GM21717 (cell line): ENCODE measurements at regions not wholly inside any gene's neighbourhood (a gene's known extent, or its start where the extent isn't known, plus 50 kb on each side); places are given as distances from the start of the nearest gene placed in this dataset.
"Not testable (repeated sequence)": the region's sequence is repeated elsewhere in the genome, so short reads cannot be mapped to it uniquely, and the experiment has no call there.

Source experiments
- ATAC-seq: cut with Tn5 transposase; IDR thresholded peaks from one replicate; pipeline ENCODE4 v1.9.1; 2021; ENCODE audit warnings: mild to moderate bottlenecking, moderate library complexity; ENCODE audit not compliant: unreplicated experiment

DNA sequence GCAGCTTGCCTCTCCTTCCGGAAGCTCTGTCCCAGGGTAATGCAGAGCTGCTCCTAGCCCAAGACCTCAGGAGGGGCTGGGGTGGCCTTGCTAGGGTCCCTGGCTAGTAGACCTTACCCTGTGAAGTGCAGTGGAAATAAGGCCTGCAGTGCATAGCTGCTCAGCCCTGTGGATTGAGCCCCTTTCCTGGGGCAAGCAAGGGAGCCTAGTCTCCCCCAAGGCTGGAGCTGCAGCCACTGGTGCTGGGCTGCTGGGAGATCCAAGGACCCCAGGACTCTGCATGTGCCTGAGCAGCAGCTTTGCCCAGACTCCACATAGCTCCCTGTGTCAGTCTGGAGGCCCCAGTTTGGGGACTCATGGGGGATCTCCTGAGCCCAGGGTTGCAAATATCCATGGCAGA, 57.9 kb downstream of the FANCF start:
- no peak for ATAC-seq

DNA sequence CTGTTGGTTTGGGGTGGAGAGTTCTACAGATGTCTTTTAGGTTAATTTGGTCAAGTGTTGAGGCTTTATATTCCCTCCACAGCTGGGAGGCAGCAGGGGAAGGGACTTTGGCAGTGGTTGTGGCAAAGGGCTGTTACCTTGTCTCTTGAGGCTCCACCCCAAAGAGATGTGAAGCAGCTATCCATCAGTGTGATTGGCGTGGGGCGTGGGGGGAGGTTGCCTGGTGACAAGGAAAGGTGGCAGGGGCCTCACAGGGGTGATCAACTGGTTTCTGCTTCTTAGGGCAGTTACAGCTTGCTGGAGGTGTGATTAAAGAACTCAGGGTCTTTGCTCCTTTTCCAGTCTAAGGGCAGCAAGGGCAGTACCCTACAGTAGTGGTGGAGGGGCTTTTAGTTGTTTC, 59.3 kb downstream of the FANCF start:
- no peak for ATAC-seq

DNA sequence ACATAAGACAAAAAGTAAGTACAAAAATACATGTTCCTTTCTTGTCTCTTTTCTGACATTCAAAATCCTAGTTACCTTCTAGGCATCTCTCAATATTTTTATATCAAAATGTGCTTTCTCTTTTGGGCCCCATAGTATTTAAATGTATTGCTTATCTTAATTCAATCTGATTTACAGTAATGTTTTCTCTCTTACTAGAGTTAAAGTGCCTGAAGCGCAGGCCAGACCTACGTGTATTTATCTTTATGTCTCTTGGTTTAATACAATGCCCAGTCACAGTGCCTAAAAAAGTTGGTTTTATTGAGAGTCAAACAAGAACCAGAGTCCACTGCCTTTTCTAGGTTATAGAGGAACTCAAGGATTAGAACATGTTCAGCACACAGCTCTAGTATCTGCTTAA, 64.3 kb downstream of the FANCF start:
- no peak for ATAC-seq

DNA sequence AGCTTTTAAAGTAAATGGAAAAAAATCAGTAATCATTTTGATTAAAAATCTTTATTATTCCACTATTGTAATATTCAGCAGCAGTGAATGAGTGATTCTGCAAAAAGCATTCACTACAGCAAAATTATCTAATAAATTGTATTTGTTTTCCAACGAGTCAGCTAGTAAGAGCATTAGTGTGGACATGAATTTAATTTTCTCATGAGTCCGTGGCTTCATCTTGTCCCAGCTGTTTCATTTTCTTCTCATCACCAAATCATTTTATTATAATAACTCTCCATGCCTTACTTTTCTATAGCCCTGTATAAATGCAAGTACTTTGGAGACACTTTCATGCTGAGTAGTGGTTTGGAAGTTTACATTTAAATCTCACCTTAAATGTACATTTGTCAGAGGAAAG, 66.2 kb downstream of the FANCF start:
- no peak for ATAC-seq

DNA sequence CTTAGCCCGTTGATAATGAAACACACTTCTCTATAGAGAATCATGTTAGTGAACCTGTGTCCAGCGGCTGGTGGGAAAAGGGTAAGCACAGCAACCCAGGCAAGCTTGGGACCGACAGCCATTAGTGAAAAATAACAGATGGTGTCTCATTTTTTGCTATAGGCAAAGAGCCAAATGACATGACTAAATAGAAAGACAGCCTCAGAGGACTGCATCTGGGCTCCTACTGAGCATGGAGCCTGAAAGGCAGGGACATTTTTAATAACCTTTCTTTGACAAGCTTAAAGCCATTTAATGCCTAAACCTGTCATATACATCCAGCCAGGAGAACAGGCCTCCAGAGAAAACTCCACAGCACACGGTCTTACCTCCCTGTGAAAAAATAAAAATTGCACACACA, 67.0 kb downstream of the FANCF start:
- no peak for ATAC-seq

DNA sequence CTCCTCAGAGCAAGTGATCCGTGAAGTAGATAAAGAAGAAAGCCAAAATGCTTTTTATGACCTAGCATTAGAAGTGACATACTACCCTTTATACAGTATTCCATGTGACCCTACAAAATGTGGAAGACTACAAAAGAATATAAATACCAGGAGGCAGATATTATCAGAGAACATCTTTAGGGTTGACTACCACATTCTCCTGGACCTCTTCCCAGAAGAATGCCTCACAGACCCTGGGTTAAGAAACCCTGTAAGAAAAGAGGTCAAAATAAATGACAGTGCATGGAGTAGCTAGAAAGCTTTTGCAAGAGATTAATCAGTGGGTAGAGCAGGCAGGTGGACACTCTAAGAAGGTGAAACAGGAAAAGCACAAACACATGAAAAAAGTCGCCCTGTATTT, 69.2 kb downstream of the FANCF start:
- no peak for ATAC-seq

DNA sequence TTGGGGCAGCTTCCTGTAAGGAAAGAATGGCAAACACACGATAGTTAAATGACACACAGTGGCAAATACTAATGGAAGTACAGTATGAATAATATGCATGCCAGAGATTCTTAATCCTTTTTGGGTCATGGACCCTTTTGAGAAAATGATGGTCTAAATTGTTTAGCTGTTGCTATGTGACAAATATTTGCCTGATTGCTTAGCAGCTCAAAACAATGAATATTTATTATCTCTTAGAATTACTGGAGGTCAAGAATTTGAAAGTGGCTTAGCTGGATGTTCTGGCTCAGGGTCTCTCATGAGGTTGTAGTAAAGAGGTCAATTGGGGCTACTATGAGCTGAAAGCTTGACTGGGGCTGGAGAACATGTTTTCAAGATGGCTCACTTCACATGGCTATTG, 69.7 kb downstream of the FANCF start:
- no peak for ATAC-seq

DNA sequence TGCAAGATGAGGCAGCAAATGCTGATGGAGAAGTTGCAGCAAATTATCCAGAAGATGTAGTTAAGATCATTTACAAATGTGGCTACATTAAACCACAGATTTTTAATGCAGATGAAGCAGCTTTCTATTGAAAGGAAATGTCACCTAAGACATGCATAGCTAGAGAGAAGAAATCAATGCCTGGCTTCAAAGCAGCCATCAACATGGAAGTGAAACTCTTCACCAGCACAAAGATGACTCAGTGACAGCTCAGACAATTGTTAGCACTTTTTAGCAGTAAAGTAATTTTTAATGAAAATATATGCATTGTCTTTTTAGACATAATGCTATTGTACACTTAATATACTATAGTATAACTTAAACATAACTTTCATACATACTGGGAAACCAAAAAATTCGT, 71.4 kb downstream of the FANCF start:
- ATAC-seq = peak; percentile 96

DNA sequence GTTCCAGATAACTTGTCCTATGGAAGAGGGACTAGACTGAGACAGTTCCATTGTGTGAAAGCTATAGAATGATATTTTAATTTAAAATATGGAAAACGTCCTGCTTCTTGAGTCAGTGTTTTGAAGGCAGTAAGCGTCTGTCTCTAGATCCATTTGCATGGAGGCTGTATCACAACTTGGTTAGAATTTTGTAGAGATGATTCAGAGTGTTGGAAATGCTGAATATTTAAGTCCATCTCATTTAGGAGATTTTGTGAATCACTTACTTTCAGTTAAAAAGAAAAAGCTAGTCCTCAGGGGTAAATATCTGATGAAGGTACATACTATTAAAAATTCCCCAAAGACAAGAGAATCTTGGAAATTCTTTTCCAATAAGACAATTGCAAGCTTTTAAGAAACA, 72.7 kb downstream of the FANCF start:
- ATAC-seq = no peak

DNA sequence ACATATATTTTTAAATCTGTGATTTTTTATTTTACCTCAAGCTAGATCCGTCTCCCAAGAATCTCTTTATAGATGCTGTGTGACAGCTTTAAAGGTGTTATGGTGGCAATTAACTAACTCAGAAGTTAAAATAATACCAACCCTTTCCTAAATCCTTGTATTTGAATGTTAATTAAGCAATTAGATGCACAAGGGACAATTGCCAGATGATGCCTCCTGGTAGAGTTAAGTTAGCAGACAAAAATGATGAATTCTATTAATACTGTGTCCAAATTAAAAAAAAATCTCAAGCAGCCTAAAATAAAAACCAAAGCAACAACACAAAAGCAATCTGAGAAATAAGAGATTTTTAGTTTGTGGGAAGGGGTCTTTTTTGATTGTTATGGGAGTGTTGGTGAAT, 78.9 kb downstream of the FANCF start:
- ATAC-seq = no peak

DNA sequence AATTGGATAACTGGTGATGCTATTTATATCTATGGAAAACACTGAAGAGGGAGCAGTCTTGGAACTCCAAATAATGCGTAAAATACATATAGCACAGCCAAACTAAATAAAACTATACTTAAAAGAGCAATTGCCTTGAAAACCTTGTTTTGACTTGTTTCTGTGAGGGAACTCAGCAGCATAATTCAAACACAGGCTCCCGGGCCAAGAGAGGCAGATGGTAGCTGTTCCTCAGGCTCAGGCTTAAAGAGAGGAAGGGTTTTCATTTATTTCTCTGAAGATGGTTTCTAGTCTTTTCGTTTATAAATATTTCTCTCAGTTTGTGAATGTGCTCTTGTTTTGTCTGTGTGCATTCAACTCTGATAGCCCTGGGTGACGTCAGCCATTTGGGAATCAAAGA, 82.4 kb downstream of the FANCF start:
- no peak for ATAC-seq

DNA sequence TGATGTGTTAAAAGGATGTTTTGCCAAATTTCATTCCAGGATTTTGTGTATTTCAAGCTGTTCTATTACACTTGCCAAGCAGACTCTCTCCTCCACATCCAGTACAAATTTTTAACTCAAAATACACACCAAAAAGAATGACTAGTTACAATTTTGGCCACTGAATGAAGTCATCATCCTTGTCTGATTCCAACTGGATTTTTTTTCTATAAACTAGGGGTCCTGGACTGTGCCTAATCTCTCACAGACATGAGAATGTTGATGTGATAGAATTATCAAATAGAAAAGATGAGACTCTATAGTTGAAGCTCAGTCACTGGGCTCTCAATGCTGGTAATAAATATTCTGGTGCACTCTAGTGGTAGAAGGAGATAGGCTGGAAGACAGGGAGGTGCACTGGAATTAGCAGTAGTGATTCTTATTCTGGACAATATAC, 85.8 kb downstream of the FANCF start:
- no peak for ATAC-seq

DNA sequence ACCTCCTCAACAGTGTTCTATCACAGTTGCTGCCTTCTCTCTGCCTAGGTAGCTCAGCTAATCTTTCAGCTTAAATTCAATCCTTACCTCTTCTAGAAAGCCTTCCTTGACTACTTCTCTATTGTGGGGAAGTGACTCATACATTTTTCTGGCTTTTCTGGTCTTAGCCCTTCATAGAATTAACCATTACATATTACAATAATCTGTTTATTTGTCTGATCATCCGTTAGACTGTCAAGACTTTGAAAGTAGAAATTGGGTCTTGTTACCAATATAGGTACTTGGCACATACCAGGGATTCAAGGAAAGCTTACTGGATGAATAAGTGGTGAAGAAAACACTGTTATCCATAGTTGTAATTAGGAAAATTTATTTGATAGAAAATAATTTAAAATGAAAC, 89.6 kb downstream of the FANCF start:
- ATAC-seq = no peak

DNA sequence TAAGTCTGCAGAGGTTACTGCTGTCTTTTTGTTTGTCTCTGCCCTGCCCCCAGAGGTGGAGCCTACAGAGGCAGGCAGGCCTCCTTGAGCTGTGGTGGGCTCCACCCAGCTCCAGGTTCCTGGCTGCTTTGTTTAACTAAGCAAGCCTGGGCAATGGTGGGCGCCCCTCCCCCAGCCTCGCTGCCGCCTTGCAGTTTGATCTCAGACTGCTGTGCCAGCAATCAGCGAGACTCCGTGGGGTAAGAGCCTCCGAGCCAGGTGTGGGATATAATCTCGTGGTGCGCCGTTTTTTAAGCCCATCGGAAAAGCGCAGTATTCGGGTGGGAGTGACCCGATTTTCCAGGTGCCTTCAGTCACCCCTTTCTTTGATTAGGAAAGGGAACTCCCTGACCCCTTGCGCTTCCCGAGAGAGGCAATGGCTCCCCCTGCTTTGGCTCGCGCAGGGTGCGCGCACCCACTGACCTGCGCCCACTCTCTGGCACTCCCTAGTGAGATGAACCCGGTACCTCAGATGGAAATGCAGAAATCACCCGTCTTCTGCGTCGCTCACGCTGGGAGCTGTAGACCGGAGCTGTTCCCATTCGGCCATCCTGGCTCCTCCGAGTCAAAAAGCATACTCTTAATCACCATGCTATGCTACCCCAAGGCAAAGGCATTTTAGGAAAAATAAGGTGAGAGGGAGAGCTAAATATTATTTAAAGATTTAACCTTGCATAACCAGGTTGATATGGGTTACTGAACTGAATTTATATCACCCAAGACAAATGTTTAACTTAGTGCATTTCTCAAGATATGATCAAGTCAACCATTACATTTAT, 96.8 kb downstream of the FANCF start:
- not testable (repeated sequence) for ATAC-seq

DNA sequence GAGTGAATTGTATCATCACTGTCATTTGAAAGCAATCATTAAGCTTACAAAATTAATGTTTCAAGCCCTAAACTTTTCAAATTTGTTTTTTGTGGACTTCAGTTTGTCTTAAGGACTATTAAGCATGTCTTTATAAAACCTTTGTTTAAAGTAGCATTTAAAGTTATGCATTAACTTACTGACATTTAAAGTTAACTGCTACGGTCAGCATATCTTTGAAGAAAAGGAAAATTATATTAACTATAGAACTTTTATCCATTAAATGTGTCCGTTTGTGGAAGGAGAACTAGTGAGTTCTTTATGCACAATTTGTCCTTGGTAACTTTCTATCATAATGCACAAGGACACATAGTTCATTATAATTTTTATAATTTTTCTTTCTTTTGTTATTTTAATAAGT, 103.4 kb downstream of the FANCF start:
- no peak for ATAC-seq

DNA sequence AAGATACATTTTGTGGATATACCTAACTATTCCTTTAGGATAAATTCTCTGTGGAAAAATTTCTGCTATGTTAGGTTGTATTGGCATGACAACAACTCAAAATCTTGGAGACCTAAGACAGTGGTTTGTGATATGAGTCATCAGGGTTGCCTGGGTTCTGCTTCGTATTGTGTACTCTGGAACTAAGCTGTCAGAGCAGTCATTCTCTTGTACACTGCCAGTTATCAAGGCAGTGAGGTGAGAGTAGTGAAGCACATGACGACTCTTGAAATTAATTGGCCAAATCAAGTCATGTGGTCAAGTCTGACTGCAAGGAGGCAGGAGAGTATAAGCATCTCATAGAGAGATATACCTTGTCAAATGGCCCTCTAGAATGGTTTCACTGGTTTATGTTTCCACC, 104.4 kb downstream of the FANCF start:
- peak; percentile 63 for ATAC-seq

DNA sequence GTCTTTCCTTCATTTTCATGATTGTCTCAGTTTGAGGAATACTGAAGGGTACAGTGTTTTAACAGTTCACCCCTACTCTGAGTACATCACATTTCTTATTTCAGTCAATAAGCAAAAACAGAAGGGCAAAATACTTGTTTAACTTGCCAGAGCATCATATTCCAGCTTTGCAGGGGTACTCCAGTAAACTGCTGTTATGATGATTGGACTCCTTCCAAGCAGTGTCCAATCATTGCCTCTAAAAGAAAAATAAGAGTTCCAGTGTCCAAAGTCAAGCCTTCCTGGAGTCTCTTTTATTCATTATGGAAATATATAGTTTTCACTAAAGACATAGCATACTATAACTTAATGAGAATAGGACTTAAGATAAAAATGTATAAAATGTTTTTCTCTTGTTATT, 105.1 kb downstream of the FANCF start:
- ATAC-seq = no peak

DNA sequence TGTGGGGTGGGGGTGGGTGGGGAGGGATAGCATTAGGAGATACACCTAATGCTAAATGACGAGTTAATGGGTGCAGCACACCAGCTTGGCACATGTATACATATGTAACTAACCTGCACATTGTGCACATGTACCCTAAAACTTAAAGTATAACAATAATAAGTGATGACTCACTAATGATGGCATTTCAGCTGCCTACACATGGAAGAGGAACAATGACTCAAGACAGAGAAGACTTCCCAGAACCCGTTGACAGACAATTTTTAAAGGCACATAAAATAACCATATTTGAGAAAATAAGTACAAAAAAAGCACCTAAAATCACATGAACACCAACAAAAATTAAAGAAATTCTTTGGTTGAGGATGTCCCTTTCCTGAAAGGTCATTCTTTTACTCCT, 107.3 kb downstream of the FANCF start:
- not testable (repeated sequence) for ATAC-seq

DNA sequence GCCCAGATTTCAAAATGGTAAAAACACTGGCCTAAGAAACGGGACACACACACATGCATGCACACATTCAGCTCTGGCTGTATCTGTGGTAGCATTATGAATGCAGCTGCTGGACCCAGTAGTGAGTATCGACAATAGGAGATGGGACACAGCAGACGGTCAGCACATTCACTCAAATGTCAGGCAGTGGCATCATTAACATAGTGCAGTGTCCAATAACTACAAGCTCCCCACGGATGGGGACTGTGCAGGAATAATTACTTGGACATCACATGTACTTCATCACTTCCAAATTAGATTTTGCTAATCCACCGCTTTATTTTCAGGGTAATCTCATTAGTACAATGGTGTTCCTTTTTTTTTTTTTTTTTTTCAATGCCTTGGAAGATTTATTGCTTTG, 109.5 kb downstream of the FANCF start:
- no peak for ATAC-seq

DNA sequence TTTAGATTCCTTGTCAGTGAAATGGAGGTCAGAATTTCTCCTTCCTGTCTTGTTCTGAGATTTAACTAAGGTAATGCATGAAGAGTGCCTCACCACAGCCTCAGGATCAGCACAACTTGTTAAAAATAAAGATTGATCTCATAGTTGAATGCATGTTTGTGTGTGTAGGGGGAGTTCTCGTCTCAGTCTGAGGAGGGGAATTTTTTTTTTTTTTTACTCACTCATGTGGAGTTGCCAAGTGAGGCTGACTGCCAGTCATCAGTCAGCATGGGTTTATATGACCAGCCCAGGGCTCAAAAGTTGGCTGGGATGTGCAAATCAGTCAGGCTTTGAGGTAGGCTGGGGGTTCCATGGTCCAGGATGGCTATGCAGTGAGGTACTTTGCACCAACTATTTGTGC, 113.2 kb downstream of the FANCF start:
- ATAC-seq = no peak

DNA sequence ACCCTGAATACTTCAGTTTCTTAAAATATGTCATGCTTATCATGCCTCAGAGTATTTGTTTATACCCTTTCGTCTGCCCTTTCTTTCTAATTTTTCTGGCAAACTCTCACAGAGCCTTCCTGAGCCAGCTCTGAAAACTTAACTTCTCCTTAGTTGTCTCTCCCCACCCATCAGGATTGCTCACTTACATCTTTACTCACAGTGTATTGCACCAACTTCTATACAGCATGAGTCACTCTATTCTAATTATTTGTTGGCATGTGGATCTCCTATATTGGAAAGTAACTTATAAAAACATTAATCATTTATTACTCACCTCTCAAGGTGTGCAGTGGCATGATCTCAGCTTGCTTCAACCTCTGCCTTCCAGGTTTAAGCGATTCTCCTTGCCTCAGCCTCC, 114.9 kb downstream of the FANCF start:
- ATAC-seq = no peak

DNA sequence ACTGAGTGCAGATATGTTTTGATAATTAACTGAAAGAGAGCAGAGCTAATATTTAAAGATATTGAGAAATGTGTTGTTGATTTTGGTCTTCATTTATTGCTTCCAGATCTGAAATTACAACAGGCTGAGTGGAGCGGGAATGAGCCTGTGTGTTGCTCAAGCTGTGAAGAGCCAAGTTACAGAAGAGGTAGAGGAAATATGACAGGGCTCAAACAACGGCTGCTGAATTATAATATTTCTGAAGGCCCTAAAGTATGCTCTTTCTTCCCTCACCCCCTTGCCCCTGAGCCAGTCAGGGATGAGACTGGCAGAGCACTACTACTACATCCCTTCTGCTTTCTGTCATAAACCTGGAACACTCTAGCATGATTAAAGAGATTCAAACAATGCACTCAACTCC, 115.6 kb downstream of the FANCF start:
- no peak for ATAC-seq

DNA sequence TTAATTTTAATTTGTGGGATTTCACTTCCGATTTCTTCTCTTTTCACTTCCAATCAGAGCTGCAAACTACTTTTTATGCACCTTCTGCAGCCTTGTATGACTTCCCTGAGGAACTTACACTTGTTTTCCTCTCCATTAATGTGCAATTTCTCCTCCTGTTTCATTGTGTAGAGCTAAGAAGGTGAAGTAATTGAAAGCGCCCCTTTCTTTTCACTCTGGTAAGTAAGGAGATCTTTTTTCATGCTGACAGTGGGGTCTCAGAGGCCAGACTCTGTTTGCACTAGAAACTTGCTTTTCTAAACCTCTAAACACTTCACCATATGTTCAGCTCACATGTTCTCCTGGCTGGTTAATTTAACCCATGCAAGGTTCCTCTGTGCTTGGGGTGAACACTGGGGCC, 117.0 kb downstream of the FANCF start:
- no peak for ATAC-seq
